ENCODE measurements at regions not wholly inside any gene's neighbourhood (a gene's known extent, or its start where the extent isn't known, plus 50 kb on each side); places are given as distances from the start of the nearest gene placed in this dataset.
"Not testable (repeated sequence)": the region's sequence is repeated elsewhere in the genome, so short reads cannot be mapped to it uniquely, and the experiment has no call there.

DNA sequence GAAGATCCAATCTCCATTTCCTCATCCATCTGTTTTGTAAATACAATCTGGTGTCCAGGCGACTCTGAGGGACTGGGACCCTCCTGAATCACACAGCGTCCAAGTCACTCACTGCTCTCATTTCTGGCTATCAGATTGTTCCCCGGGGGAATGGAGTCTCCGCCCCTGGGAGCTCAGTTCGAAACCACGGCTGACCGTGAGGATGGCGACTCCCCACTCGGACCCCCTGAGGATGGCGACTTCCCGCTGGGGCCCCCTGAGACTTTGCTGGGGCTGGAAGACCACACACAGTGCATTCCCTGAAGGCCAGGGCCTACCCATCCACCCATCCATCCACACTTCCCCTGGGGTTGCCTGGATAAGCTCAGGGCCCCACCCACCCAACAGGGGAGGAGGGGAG, 360.5 kb downstream of the BCL2L11 start:
- not testable (repeated sequence) for TF ChIP-seq CTCF (conservative IDR thresholded peaks at IDR 0.05; ENCODE audit: low read length); EZH2phosphoT487 (IDR thresholded peaks at IDR 0.05; ENCODE audit: borderline replicate concordance)
